ENCODE measurements at regions not wholly inside any gene's neighbourhood (a gene's known extent, or its start where the extent isn't known, plus 50 kb on each side); places are given as distances from the start of the nearest gene placed in this dataset.

- no peak for TF ChIP-seq CTCF (IDR thresholded peaks at IDR 0.05)
- no peak for TF ChIP-seq EP300 (IDR thresholded peaks at IDR 0.05)
- TF ChIP-seq POLR2A (IDR thresholded peaks at IDR 0.05): no peak
- no peak for TF ChIP-seq POLR2AphosphoS5 (IDR thresholded peaks at IDR 0.05)
Observed at GRCh38 chr18:78293940-78294541, 685.6 kb upstream of the SALL3 start.
